ENCODE measurements at regions not wholly inside any gene's neighbourhood (a gene's known extent, or its start where the extent isn't known, plus 50 kb on each side); places are given as distances from the start of the nearest gene placed in this dataset.

DNA sequence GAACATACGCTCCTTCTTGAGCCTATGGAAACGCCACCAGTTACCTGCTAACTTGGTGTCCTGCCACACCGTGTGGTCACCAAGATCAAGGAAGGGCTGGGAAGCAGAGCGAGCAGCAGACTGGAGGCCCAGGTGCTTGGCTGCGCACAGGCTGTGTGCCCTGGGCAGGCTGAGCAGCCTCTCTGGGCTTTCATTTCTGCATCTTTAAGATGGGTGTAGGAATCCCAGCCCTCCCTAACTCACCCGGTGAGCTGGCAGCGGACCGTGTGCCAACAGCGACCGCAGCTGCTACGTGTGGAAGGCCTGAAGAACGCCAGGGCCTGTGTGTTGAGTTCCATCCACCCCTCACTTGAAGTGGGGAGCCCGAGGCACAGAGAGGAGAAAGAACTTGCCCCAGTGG lies 80.0 kb downstream of the IRF8 start:
- Mint-ChIP-seq H3K4me3 (ENCODE audit: unreplicated experiment) (no peak overlapping the region), H3K9me3 (ENCODE audit: unreplicated experiment) (no peaks in the 10 kb centered on the region), H3K27me3 (ENCODE audit: unreplicated experiment) (peaks cover 22% of the 10 kb centered on the region), H3K27ac (ENCODE audit: unreplicated experiment) (no peak overlapping the region), H3K4me1 (ENCODE audit: unreplicated experiment) (no peaks in the 10 kb centered on the region), H3K36me3 (ENCODE audit: unreplicated experiment) (no peaks in the 10 kb centered on the region)
- DNase-seq (ENCODE audit: extremely low spot score, unreplicated experiment): no peak
- no peak for TF ChIP-seq CTCF (IDR thresholded peaks at IDR 0.05)

GRCh38 chr16:85979605-85980004 lies 80.6 kb downstream of the IRF8 start:
- Mint-ChIP-seq H3K4me1 (ENCODE audit: unreplicated experiment) (no peaks in the 10 kb centered on the region), H3K9me3 (ENCODE audit: unreplicated experiment) (no peaks in the 10 kb centered on the region), H3K27me3 (ENCODE audit: unreplicated experiment) (peaks cover 23% of the 10 kb centered on the region), H3K36me3 (ENCODE audit: unreplicated experiment) (no peaks in the 10 kb centered on the region), H3K27ac (ENCODE audit: unreplicated experiment) (no peak overlapping the region), H3K4me3 (ENCODE audit: unreplicated experiment) (no peak overlapping the region)
- no peak for DNase-seq (ENCODE audit: extremely low spot score, unreplicated experiment)
- TF ChIP-seq CTCF (IDR thresholded peaks at IDR 0.05): no peak

DNA sequence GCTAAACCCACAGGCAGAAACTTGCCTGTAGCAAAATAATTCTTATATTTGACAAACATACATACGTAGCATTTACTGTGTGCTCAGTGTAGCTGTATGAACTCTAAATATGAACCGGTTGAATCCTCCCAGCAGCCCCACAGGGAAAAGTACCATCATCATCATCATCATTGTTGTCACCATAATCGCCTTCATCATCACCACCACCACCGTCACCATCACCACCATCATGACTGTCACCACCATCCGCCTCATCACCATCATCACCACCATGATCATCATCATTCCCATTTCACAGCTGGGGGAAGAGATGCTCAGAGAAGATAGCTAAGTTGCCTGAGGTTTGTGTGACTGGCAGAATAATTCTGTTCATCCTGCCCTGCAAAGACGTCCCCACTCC lies 81.7 kb downstream of the IRF8 start:
- Mint-ChIP-seq H3K27me3 (ENCODE audit: unreplicated experiment) (peaks cover 28% of the 10 kb centered on the region), H3K27ac (ENCODE audit: unreplicated experiment) (no peak overlapping the region), H3K9me3 (ENCODE audit: unreplicated experiment) (no peaks in the 10 kb centered on the region), H3K36me3 (ENCODE audit: unreplicated experiment) (no peaks in the 10 kb centered on the region), H3K4me1 (ENCODE audit: unreplicated experiment) (no peaks in the 10 kb centered on the region), H3K4me3 (ENCODE audit: unreplicated experiment) (no peak overlapping the region)
- no peak for TF ChIP-seq CTCF (IDR thresholded peaks at IDR 0.05)
- DNase-seq (ENCODE audit: extremely low spot score, unreplicated experiment): no peak

GRCh38 chr16:85981826-85982562 lies 83.0 kb downstream of the IRF8 start:
- H3K27ac Mint-ChIP-seq (ENCODE audit: unreplicated experiment): no peak overlapping the region
- peaks cover 32% of the 10 kb centered on the region for H3K27me3 Mint-ChIP-seq (ENCODE audit: unreplicated experiment)
- H3K36me3 Mint-ChIP-seq (ENCODE audit: unreplicated experiment): no peaks in the 10 kb centered on the region
- TF ChIP-seq CTCF (IDR thresholded peaks at IDR 0.05): no peak
- H3K9me3 Mint-ChIP-seq (ENCODE audit: unreplicated experiment): no peaks in the 10 kb centered on the region
- no peak for DNase-seq (ENCODE audit: extremely low spot score, unreplicated experiment)
- no peaks in the 10 kb centered on the region for H3K4me1 Mint-ChIP-seq (ENCODE audit: unreplicated experiment)
- no peak overlapping the region for H3K4me3 Mint-ChIP-seq (ENCODE audit: unreplicated experiment)

DNA sequence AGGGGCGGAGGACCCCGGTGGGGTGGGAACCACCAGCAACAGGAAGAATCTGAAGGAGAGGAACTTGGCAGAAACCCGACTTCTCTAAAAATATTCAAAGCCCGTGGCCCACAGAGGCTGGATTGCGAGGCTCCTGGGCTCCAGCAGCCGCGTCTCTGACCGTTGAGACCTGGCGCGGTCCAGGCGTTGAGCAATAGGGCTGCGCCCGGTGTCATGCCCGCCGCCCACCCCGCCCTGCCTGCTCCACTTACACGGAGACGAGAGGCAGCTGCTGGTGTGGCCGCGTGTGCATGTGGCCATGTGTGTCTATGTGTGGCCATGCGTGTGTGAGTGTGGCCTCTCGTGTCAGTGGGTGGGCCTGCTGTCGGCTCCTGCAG lies 83.6 kb downstream of the IRF8 start:
- no peak for DNase-seq (ENCODE audit: extremely low spot score, unreplicated experiment)
- H3K4me1 Mint-ChIP-seq (ENCODE audit: unreplicated experiment): no peaks in the 10 kb centered on the region
- no peaks in the 10 kb centered on the region for H3K36me3 Mint-ChIP-seq (ENCODE audit: unreplicated experiment)
- no peak overlapping the region for H3K27ac Mint-ChIP-seq (ENCODE audit: unreplicated experiment)
- no peaks in the 10 kb centered on the region for H3K9me3 Mint-ChIP-seq (ENCODE audit: unreplicated experiment)
- H3K4me3 Mint-ChIP-seq (ENCODE audit: unreplicated experiment): no peak overlapping the region
- H3K27me3 Mint-ChIP-seq (ENCODE audit: unreplicated experiment): peaks cover 27% of the 10 kb centered on the region
- no peak for TF ChIP-seq CTCF (IDR thresholded peaks at IDR 0.05)
